Glomerular visceral epithelial cell (primary cell): ENCODE measurements at regions not wholly inside any gene's neighbourhood (a gene's known extent, or its start where the extent isn't known, plus 50 kb on each side); places are given as distances from the start of the nearest gene placed in this dataset.

Experiments
- DNase-seq: peaks from one replicate; pipeline ENCODE4 v3.0.0-alpha.2; 2016; ENCODE audit errors: extremely low spot score

DNA sequence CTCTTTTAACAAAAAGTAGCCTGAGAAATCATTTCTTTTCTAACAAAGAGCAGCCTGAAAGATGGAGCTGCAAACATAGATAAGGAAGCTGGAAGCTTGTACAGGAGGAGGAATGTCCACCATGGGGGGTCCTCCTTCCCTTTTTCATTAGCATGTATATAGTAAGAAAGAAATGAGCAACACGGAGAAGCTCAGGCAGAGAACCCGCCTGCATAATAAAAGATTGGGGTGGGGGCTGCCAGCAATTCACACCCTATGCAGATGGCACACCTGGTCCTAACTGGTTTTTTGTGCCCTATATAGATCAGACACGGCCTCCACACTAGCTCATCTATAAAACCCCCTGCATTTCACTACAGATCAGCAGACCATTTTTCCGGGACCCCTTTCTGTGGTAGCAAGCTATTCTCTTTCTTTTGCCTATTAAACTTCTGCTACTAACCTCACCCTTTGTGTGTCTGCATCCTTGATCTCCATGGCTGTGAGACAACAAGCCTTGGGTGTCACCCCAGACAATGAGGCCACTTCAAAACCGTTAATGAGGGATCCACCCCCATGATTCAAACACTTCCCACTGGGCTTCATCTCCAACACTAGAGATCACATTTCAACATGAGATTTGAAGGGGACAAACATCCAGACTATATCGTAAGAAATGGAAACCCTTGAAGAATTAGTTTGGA lies 167.5 kb upstream of the FREM2 start:
- no peak for DNase-seq

DNA sequence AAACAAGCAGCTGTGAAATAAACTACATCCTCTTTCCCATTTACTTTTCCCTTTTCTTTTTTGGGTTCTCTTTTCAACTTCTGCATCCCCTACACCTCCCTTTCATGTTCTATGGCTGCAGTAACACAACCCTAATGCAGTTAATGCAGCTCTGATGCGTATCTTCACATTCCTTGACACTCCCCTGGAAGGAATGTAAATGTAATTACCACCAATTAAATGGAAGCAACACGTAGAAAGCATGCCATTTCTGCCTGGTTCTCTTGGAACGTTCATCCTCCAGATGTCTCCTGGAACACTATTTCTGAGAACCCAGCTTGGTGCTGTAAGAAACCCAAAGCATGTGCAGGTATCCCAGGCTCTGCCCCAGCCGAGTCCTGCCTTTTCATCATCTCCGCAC lies 166.8 kb upstream of the FREM2 start:
- no peak for DNase-seq

DNA sequence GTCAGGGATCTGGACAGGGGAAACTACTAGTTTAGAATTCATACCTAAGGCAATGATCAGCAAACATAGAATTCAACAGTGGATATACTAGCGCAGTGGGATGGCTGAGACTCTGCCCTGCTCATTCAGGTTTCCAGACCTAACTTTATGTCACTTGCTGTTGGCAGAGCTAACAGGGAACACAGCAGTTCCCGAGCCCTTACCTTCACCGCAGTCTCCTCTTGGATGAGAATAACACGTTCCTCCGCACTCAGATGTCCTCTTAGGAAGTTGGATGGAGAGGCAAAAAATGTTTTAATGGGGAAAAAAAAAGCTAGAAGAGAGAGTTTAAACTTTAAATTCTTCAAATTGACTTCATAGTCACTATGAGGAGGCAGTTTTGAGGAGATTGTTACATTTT lies 159.7 kb upstream of the FREM2 start:
- DNase-seq = no peak

DNA sequence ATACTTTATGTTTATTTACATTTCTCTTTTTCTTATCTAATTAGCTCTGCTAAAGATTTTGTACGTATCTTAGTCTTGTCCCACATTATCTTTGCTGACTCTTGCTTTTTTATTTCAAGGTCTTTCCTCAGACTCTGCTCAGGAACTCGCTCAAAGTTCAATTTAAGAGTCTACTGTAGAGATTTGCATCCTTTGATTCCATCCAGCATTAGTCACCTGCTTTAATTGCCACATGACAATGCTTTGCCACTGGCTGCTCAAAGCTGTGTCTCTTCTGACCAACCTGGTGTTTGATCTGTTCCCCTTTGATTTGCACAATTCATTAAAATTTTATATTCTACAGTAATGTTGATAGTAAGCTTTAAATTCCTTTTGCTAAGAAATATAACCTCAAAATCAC lies 157.9 kb upstream of the FREM2 start:
- no peak for DNase-seq

DNA sequence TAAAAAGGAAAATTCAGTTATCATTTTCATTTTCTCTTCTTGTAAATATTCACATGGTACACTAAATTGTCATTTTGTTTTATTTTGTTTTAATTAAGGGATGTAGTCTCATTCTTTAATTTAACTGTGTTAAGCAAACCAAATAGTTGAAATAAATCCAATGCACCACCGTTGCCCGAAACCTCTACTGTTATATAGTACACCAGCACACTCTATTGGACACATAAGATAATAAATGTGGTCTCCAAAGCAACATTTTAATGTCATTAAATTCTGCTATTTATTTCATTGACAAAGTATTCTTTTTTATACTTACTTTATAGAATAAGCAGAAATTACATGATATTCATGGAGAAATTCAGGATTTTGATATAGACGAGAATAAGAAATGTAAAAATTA lies 156.4 kb upstream of the FREM2 start:
- DNase-seq = peak; percentile 11

GRCh38 chr13:38535261-38535660 lies 151.6 kb upstream of the FREM2 start:
- no peak for DNase-seq

GRCh38 chr13:38537051-38537450 lies 149.8 kb upstream of the FREM2 start:
- DNase-seq = no peak

GRCh38 chr13:38538422-38538821 lies 148.5 kb upstream of the FREM2 start:
- no peak for DNase-seq

- no peak for DNase-seq
These were observed 147.2 kb upstream of the FREM2 start for GRCh38 chr13:38539632-38540031.

DNA sequence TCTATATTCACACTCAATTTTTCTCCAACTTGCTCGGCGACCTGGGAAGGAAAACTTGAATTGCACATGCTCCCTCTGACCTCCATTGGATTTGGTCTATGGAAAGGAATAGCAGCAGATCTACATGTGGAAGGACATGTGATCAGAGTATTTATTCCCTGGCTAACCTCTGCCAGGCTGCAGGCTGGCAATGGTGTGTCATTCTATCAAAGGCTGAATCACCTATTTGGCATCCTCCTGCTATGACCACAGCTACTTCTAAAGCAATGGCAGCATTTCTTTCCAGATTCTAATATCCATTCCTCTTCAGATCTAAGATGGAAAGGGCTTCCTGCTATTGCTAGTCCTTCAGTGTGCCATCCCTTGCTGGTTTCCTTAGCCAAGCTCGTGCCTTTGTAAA lies 144.3 kb upstream of the FREM2 start:
- DNase-seq = peak; percentile 75

DNA sequence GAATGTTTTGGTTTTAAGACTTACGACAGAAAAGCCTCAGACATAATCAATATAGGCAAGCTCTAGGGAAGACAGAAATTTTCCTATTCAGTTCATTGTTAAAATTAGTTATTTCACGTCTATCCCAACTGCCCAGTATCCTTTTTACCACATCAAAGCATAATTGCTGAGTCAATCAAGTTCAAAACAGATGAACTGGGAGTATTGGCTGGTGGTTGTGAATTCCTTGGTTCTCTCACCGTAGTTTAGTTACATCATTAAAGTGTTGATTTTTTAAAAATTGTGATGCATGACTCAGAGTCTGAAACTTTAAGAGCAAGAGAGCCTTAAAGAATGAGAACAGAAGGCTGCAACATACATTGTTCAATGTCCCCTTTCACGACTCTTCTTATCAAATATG lies 143.3 kb upstream of the FREM2 start:
- peak; percentile 42 for DNase-seq

DNA sequence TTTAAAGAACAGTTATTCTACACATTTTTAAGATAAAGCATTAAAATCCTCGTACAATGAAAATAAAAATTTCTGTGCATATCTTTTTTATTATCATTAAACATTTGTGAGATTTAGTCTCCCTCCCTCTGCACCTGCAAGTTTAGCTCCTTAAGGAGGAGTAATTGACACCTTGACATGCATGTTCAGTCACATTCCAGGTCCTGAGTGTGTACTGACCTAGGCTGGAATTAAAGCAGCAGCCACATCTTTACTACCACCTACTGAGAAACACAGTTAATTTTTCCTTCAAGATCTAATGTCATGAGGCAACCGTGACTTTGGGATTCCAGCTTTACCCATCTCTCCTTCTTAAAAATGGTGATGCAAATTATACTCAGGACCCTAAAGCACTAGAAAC lies 123.1 kb upstream of the FREM2 start:
- no peak for DNase-seq

DNA sequence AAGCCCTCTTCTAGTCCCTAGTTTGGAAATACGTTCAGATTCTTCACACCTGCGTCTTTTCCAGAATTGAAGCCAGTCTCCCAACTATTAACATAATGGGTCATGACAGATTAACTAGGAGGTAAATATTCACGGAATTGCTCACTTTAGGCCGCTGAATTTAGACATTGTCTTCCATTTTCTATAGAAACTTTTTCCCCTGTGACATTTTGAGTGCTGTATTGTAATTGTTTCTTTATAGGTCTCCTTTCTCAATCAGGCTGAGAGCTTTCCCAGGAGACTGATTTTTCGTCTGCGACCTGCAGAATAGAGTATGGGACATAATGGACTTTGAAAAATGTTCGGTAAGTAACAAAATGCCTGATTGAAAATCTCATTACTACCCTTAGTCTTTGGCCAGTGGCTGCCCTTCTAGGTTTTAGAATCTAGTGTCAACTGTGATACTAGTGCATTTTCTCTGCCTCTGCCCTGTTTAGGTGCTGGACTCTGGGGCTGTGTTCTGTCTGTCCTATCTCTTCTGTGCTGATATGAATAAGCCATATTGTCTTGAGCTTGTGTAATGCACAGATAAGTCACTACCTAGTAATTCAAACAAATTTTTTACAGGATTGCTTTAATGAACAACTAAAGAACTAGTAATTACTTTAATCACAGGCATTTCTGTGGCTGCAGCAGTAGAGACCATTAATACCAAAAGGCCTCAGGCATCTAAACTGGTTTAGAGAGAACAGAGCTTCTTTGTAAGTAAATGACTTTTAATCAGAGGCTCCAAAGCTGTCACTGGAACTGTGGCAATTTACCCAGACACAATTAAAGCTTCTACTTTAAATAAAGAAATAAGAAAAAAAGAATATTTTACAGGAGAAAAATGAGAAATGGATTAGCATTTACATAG lies 122.4 kb upstream of the FREM2 start:
- DNase-seq = no peak

DNA sequence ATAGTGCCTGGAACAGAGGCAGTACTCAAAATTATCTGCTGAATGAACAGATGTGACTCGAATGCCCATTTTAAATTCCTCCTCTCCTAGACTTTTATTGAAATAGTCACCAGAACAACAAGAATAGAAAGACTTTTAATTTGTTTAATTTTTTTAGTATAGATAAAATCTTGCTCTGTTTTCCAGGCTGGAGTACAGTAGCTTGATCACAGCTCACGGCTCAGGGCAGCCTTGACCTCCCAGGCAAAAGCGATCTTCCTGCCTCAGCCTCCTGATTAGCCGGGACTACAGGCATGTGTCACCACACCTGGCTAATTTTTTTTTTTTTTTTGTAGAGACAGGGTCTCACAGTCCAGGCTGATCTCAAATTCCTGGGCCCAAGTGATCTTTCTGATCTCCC lies 120.9 kb upstream of the FREM2 start:
- DNase-seq = no peak

- DNase-seq = no peak
These were observed 120.4 kb upstream of the FREM2 start for GRCh38 chr13:38566519-38566918.

- DNase-seq = no peak
These were observed 116.2 kb upstream of the FREM2 start for GRCh38 chr13:38570706-38571105.

- no peak for DNase-seq
These were observed 111.5 kb upstream of the FREM2 start for GRCh38 chr13:38575427-38575826.

DNA sequence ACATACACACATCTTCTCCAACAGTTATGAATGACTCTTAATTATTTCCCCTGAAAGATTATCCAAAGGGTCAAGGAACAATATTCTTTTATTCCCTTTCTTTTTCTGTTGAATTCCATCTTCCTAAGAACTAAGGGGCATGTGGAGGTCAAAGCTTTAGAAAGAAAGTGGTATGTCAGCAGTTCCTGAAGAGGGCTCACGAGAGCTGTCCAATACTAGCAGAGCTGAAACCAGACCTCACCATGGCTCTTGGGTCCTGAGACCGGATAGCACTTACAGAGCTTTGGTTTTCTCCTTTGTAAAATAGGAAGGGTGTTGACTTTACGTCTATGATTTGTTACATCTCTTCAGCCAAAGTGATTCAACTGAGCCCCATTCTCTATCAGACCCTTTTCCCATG lies 109.8 kb upstream of the FREM2 start:
- DNase-seq = no peak

DNA sequence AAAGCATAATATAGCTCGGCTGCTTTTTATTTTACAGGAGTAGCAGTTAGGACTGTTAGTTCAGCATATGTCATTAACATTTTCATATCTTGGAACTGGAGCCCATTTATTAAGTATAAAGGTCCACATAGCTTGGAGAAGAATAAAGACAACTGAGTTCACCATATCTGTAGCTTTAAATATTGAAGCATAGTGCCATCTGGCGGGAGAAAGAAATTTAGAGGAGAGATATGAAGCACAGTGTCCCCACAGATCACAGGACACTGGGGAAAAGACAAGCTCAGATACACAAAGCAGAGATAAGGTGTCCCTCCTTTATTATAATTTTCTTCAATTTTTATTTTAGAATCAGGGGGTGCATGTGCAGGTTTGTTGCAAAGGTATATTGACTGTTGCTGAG lies 104.7 kb upstream of the FREM2 start:
- peak; percentile 61 for DNase-seq

DNA sequence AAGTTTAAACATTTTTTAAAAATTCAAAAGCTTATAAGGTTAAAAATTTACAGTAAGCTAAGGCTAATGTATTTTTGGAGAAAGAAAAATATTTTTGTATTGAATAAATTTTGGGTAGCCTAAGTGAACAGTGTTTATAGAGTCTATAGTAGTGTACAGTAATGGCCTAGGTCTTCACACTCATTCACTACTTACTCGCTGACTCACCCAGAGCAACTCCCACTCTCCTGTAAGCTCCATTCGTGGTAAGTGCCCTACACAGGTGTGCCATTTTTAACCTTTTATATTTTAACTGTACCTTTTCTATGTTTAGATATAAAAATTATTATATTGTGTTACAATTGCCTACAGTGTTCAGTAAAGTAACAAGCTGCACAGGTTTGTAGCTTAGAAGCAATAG lies 96.6 kb upstream of the FREM2 start:
- no peak for DNase-seq

- DNase-seq = no peak
These were observed 95.9 kb upstream of the FREM2 start for GRCh38 chr13:38590796-38591507.

GRCh38 chr13:38602266-38602665 lies 84.6 kb upstream of the FREM2 start:
- DNase-seq = no peak
